Naive thymus-derived CD4-positive, alpha-beta T cell (primary cell): ENCODE measurements at regions not wholly inside any gene's neighbourhood (a gene's known extent, or its start where the extent isn't known, plus 50 kb on each side); places are given as distances from the start of the nearest gene placed in this dataset.
A peak's percentile ranks its signal among the peaks of the same experiment; 100 is the strongest.

Experiments used
- ATAC-seq: fragments of 150-1000 bp; cut with Tn5 transposase; 2 replicates; pipeline ENCODE4 v1.10.0; 2021; ENCODE audit warnings: mild to moderate bottlenecking, moderate library complexity
- CTCF ChIA-PET: fragments of 350-600 bp; sonication (Branson Sonifier 250); formaldehyde crosslinking; loops from one replicate; lab custom pipeline; 2021; ENCODE audit warnings: antibody characterized with exemption; lab: Charles Lee
- POLR2A ChIA-PET: fragments of 350-600 bp; sonication (Branson Sonifier 250); formaldehyde crosslinking; loops from one replicate; lab custom pipeline; 2021; ENCODE audit warnings: antibody characterized with exemption, inconsistent platforms; lab: Charles Lee
- DNase-seq, 9 donors: peaks; one replicate each; pipeline versions ENCODE4 v3.0.0 to v3.0.0-alpha.2; 2020 to 2022; ENCODE audit warnings: mixed read lengths in 1 of 9
- H3K27ac ChIP-seq: one replicate; pipeline ENCODE4 v1.7.0; 2013; ENCODE audit warnings: mild to moderate bottlenecking, low read depth, low read length, moderate library complexity
- H3K27me3 ChIP-seq, 2 donors: one replicate each; pipeline ENCODE4 v1.7.0; 2013; ENCODE audit warnings: low read length in 2 of 2, mild to moderate bottlenecking in 2 of 2, moderate library complexity in 2 of 2; ENCODE audit not compliant: control insufficient read depth in 2 of 2, insufficient read depth in 2 of 2
- H3K36me3 ChIP-seq, 3 experiments: 1 replicate in 2 of 3; 2 replicates in 1 of 3; pipeline ENCODE4 v1.7.0; 2013; ENCODE audit warnings: low read length in 3 of 3, mild to moderate bottlenecking in 3 of 3, moderate library complexity in 1 of 3; ENCODE audit not compliant: insufficient read depth in 3 of 3, control insufficient read depth in 2 of 3
- H3K4me1 ChIP-seq, 2 donors: one replicate each; pipeline ENCODE4 v1.7.0; 2013; ENCODE audit warnings: low read length in 2 of 2, mild to moderate bottlenecking in 2 of 2, moderate library complexity in 1 of 2; ENCODE audit not compliant: control insufficient read depth in 2 of 2, insufficient read depth in 2 of 2
- H3K4me3 ChIP-seq: 2 replicates; pipeline ENCODE4 v1.7.0; 2013; ENCODE audit warnings: mild to moderate bottlenecking, low read length
- H3K9me3 ChIP-seq, 3 experiments: 1 replicate in 2 of 3; 2 replicates in 1 of 3; pipeline ENCODE4 v1.7.0; 2013; ENCODE audit warnings: low read length in 3 of 3; ENCODE audit not compliant: control insufficient read depth in 2 of 3
- H3K27ac Mint-ChIP-seq, 9 donors: one replicate each; pipeline ENCODE4 v1.8.0; 2020 to 2022; ENCODE audit warnings: mixed read lengths in 9 of 9, mild to moderate bottlenecking in 8 of 9, moderate library complexity in 5 of 9, inconsistent platforms in 2 of 9
- H3K27me3 Mint-ChIP-seq, 5 donors: one replicate each; pipeline ENCODE4 v1.8.0; 2021 to 2022; ENCODE audit warnings: mixed read lengths in 5 of 5, mild to moderate bottlenecking in 1 of 5
- H3K36me3 Mint-ChIP-seq, 5 donors: one replicate each; pipeline ENCODE4 v1.8.0; 2020 to 2022; ENCODE audit warnings: mixed read lengths in 5 of 5, mild to moderate bottlenecking in 3 of 5, inconsistent platforms in 1 of 5
- H3K4me1 Mint-ChIP-seq, 7 donors: one replicate each; pipeline ENCODE4 v1.8.0; 2020 to 2022; ENCODE audit warnings: mixed read lengths in 7 of 7, mild to moderate bottlenecking in 3 of 7, inconsistent platforms in 1 of 7
- H3K4me3 Mint-ChIP-seq, 10 donors: one replicate each; pipeline ENCODE4 v1.8.0; 2020 to 2022; ENCODE audit warnings: mild to moderate bottlenecking in 10 of 10, mixed read lengths in 10 of 10, moderate library complexity in 6 of 10, inconsistent platforms in 2 of 10
- H3K9me3 Mint-ChIP-seq, 11 donors: one replicate each; pipeline ENCODE4 v1.8.0; 2020 to 2022; ENCODE audit warnings: mixed read lengths in 11 of 11, mild to moderate bottlenecking in 4 of 11, inconsistent platforms in 1 of 11, moderate library complexity in 1 of 11
- intact Hi-C, 2 donors: fragments of 100-400 bp; cut with micrococcal nuclease; formaldehyde crosslinking; loops; one replicate each; pipeline ENCODE4 v1.15.1; 2023

DNA sequence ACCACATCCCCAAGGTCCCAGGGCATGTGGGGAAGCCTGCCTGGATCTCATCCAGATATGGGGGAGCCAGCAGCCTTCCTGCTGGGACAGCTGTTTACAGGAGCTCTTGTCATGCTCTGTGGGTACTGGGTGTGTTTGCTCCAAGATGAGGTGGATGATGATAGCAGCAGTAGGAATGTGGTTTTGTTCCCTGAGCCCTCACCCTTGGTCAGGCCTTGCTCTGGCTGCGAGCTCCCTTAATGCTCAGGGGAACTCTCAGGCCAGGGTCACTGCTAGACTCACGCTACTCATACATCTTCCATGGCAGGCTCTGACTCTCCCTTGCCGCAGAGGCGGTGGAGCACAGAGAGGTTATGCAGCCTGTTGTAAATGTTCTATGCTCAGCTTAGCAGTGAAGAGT, 990.3 kb downstream of the AACS start:
- Histone ChIP-seq H3K9me3 (no peaks in the 10 kb centered on the region), H3K27ac (no peak overlapping the region), H3K4me1 (no peaks in the 10 kb centered on the region), H3K36me3 (no peaks in the 10 kb centered on the region), H3K27me3 (no peaks in the 10 kb centered on the region), H3K4me3 (no peak overlapping the region)
- intact Hi-C loops, result no loop called here
- no peaks in the 10 kb centered on the region for H3K36me3 Mint-ChIP-seq
- no peak overlapping the region for H3K27ac Mint-ChIP-seq
- no peak overlapping the region for H3K4me3 Mint-ChIP-seq
- CTCF ChIA-PET, result interaction anchor here (0.7 kb wide), 1 partner anchor 83 kb away, joined by 3 read pairs; no protein-coding TSS in a partner anchor
- POLR2A ChIA-PET, result no interaction called here
- H3K9me3 Mint-ChIP-seq, result peaks cover 0 to 11% (median 2%) of the 10 kb centered on the region in 11 donors
- peaks cover 0 to 7% (median 0%) of the 10 kb centered on the region in 5 donors for H3K27me3 Mint-ChIP-seq
- ATAC-seq, result no peak
- peaks cover 0 to 2% (median 0%) of the 10 kb centered on the region in 7 donors for H3K4me1 Mint-ChIP-seq
- no peak for DNase-seq

DNA sequence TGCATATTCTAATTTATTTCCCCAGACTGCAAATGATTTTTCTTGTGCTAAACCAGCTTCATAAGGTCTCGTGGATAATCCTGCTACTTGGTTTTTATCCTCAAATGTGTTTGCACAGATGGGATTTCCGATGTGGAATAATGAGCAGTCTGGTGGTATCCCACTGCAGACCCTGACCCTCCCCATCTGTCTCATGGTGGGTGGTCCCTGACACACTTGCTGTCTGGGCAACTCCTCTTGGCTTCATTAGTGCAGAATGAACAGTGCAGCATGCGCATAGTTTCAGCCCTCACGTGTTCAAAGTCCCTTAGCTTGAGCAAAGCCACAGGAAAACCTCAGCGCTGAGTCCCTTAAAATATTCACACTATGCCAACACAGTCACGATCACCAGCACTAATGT, 996.5 kb downstream of the AACS start:
- Histone ChIP-seq H3K4me3 (no peak overlapping the region), H3K36me3 (no peaks in the 10 kb centered on the region), H3K9me3 (no peaks in the 10 kb centered on the region), H3K27me3 (no peaks in the 10 kb centered on the region), H3K4me1 (no peaks in the 10 kb centered on the region), H3K27ac (no peak overlapping the region)
- H3K4me1 Mint-ChIP-seq, result no peaks in the 10 kb centered on the region
- no peak overlapping the region for H3K4me3 Mint-ChIP-seq
- intact Hi-C loops, result no loop called here
- peaks cover 0 to 3% (median 0%) of the 10 kb centered on the region in 5 donors for H3K27me3 Mint-ChIP-seq
- ChIA-PET CTCF (no interaction called here), POLR2A (no interaction called here)
- ATAC-seq, result no peak
- DNase-seq, result no peak
- H3K36me3 Mint-ChIP-seq, result no peaks in the 10 kb centered on the region
- H3K9me3 Mint-ChIP-seq, result peaks cover 0 to 8% (median 0%) of the 10 kb centered on the region in 11 donors
- no peak overlapping the region for H3K27ac Mint-ChIP-seq

DNA sequence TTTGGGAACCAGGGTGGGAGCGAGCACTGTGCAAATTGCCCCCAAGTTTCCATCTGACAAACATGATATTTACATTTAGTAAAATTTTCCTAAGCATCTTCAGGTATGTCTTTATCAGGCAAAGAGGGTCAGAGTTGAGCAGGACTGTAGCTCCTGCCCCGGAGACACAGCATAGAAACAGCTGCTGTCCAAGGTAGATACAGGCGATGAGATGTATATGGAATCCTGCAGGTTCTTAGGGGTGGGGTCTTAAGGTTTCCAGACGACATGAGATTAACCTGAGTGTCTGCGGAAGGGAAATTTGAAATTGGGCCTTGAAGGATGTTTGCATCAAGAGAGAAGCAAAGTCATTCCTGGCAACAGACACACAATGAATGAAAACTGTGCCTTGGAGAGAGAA, 998.8 kb downstream of the AACS start:
- DNase-seq (no peak), ATAC-seq (no peak)
- no peaks in the 10 kb centered on the region for H3K36me3 Mint-ChIP-seq
- no peak overlapping the region for H3K4me3 ChIP-seq
- POLR2A ChIA-PET, result no interaction called here
- H3K36me3 ChIP-seq, result no peaks in the 10 kb centered on the region
- no peaks in the 10 kb centered on the region for H3K4me1 ChIP-seq
- no peak overlapping the region for H3K27ac Mint-ChIP-seq
- intact Hi-C loops, result no loop called here
- H3K4me3 Mint-ChIP-seq, result no peak overlapping the region
- no peaks in the 10 kb centered on the region for H3K4me1 Mint-ChIP-seq
- H3K27ac ChIP-seq, result no peak overlapping the region
- CTCF ChIA-PET, result no interaction called here
- no peaks in the 10 kb centered on the region for H3K9me3 ChIP-seq
- H3K27me3 Mint-ChIP-seq, result peaks cover 0 to 3% (median 0%) of the 10 kb centered on the region in 5 donors
- H3K9me3 Mint-ChIP-seq, result peaks cover 0 to 8% (median 0%) of the 10 kb centered on the region in 11 donors
- H3K27me3 ChIP-seq, result no peaks in the 10 kb centered on the region

DNA sequence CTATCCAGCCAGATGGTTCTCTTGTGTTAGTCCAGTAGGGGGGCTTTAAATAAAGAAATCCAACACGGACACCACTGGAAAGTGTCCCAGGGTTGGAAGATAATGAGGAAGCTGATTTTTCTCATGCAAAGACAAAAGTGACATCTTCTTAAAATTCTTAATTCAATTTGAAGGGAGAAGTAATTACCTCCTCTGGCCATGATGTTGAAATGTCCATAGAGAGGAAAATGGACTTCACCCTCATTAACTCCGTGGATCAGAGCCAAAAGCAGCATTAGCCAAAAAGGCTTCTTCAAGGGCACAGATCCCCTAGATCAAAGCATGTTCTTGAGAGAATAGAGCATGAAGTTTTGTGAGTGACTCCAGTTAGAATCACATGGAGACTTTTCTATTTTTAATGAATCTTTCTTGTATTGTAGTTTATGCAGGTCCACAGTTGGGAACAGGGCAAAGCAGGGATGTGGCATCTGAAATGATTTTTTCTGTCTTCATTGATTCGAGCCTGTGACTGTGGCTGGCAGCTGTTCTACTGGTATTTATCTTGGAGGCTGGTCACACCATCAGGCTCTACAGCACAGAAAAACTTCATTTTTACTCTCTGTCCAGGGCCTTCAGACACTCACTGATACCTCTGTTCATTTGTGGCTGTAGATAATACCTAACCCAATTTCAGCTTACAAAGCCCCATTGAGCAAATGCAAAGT, 1002.5 kb downstream of the AACS start:
- H3K4me3 Mint-ChIP-seq, result no peak overlapping the region
- POLR2A ChIA-PET, result no interaction called here

DNA sequence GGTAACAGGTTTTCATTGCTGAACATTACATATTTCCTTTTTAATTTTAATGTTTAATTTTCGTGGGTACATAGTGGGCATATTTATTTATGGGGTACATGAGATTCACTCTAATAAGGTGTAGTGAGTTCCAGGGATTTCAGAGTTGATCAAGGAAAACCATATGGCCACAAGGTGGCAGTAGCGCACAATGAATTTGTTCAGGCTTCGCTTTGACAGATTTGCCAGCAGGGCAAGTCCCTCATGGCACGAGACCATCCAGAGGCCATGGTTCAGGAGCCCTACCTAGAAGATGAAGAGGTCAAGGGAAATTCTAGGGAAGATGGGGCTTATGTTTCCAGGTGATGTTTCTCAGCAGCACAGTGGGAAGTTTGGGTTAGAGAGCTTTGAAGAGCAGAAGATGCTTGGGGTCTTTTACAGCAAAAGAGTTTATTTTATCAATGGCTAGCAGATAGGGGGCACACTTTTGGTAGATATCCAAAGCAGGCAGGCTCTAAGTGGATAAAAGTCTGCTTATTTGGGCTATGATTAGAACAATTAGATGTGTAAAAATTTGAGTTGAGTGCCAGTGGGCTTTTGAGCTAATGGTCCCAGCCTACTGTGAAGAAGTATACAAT, 1004.4 kb downstream of the AACS start:
- POLR2A ChIA-PET, result no interaction called here
- Mint-ChIP-seq H3K9me3 (peaks cover 0 to 34% (median 15%) of the 10 kb centered on the region in 11 donors), H3K27me3 (no peaks in the 10 kb centered on the region), H3K4me3 (no peak overlapping the region), H3K4me1 (no peaks in the 10 kb centered on the region), H3K27ac (no peak overlapping the region), H3K36me3 (peaks cover 0 to 12% (median 0%) of the 10 kb centered on the region in 5 donors)
- ATAC-seq (no peak), DNase-seq (peak in 4 of 9 donors; percentile 1 to 38 (median 9))
- no peaks in the 10 kb centered on the region for H3K9me3 ChIP-seq
- CTCF ChIA-PET, result interaction anchor here (0.5 kb wide), 1 partner anchor 9 kb away, joined by 3 read pairs; no protein-coding TSS in a partner anchor
- no peak overlapping the region for H3K4me3 ChIP-seq
- no peak overlapping the region for H3K27ac ChIP-seq
- no peaks in the 10 kb centered on the region for H3K36me3 ChIP-seq
- intact Hi-C loops, result loop anchor here (1.0 to 5.0 kb wide), 3 partner anchors 678 to 1998 kb away; no protein-coding TSS in a partner anchor
- H3K4me1 ChIP-seq, result no peaks in the 10 kb centered on the region
- no peaks in the 10 kb centered on the region for H3K27me3 ChIP-seq

More for the DNA sequence above, 1002.5 kb downstream of the AACS start:
- Mint-ChIP-seq H3K4me1 (no peaks in the 10 kb centered on the region), H3K36me3 (peaks cover 0 to 12% (median 0%) of the 10 kb centered on the region in 5 donors), H3K27ac (no peak overlapping the region), H3K27me3 (no peaks in the 10 kb centered on the region), H3K9me3 (peaks cover 0 to 34% (median 15%) of the 10 kb centered on the region in 11 donors)
- H3K4me3 ChIP-seq, result no peak overlapping the region
- H3K27me3 ChIP-seq, result no peaks in the 10 kb centered on the region
- intact Hi-C loops, result loop anchor here (5.0 kb wide), 2 partner anchors 805 to 2000 kb away; no protein-coding TSS in a partner anchor
- H3K27ac ChIP-seq, result no peak overlapping the region
- ATAC-seq, result no peak
- H3K4me1 ChIP-seq, result no peaks in the 10 kb centered on the region
- H3K36me3 ChIP-seq, result no peaks in the 10 kb centered on the region
- CTCF ChIA-PET, result no interaction called here
- H3K9me3 ChIP-seq, result no peaks in the 10 kb centered on the region
- DNase-seq, result no peak

DNA sequence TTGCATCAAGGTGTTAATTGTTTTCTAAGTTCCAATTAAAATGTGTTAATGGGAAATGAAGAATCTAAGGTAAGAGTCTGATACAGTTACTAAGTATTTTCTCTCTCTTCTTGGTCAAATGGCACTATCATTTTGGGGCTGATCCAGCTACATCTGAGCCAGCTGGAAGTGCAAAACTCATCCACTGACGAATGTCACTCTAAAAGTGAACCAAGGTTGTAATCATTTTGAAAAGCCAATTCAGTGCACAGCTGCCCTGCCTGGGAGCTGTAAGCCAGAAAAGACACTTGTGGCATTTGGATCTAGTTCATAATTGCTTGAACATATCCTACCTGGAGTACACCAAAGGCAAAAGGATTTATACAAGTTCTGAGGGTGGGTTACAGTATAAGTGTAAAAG, 1011.3 kb downstream of the AACS start:
- peaks cover 0 to 9% (median 5%) of the 10 kb centered on the region in 5 donors for H3K27me3 Mint-ChIP-seq
- no peak overlapping the region for H3K27ac Mint-ChIP-seq
- no peaks in the 10 kb centered on the region for H3K27me3 ChIP-seq
- no peak overlapping the region for H3K27ac ChIP-seq
- no peaks in the 10 kb centered on the region for H3K4me1 ChIP-seq
- ChIA-PET POLR2A (interaction anchor here (0.6 kb wide), 1 partner anchor 374 kb away, joined by 4 read pairs; no protein-coding TSS in a partner anchor), CTCF (no interaction called here)
- no peaks in the 10 kb centered on the region for H3K36me3 ChIP-seq
- no peak overlapping the region for H3K4me3 Mint-ChIP-seq
- no peaks in the 10 kb centered on the region for H3K36me3 Mint-ChIP-seq
- H3K9me3 ChIP-seq, result no peaks in the 10 kb centered on the region
- DNase-seq, result no peak
- peaks cover 0 to 9% (median 6%) of the 10 kb centered on the region in 11 donors for H3K9me3 Mint-ChIP-seq
- ATAC-seq, result no peak
- intact Hi-C loops, result no loop called here
- no peaks in the 10 kb centered on the region for H3K4me1 Mint-ChIP-seq
- H3K4me3 ChIP-seq, result no peak overlapping the region
